T-helper 1 cell (primary cell): ENCODE measurements at regions not wholly inside any gene's neighbourhood (a gene's known extent, or its start where the extent isn't known, plus 50 kb on each side); places are given as distances from the start of the nearest gene placed in this dataset.

Experiments used
- DNase-seq, 5 donors: peaks; one replicate each; pipeline ENCODE4 v3.0.0-alpha.2; 2012 to 2020

- no peak for DNase-seq
Observed at GRCh38 chr3:174675406-174675805, 183.7 kb upstream of the NAALADL2 start.

- no peak for DNase-seq
Observed at GRCh38 chr3:174681784-174682183, 177.3 kb upstream of the NAALADL2 start.

GRCh38 chr3:174685796-174686195 is 173.3 kb upstream of the NAALADL2 start:
- no peak for DNase-seq

- no peak for DNase-seq
Observed at GRCh38 chr3:174697310-174697709, 161.8 kb upstream of the NAALADL2 start.

- DNase-seq: no peak
Observed at GRCh38 chr3:174700736-174701135, 158.4 kb upstream of the NAALADL2 start.

- DNase-seq: no peak
Observed at GRCh38 chr3:174710612-174711011, 148.5 kb upstream of the NAALADL2 start.

GRCh38 chr3:174715386-174715785 is 143.7 kb upstream of the NAALADL2 start:
- DNase-seq: no peak

- DNase-seq: no peak
Observed at GRCh38 chr3:174716956-174717505, 142.1 kb upstream of the NAALADL2 start.

GRCh38 chr3:174720717-174721116 is 138.4 kb upstream of the NAALADL2 start:
- no peak for DNase-seq

- DNase-seq: no peak
Observed at GRCh38 chr3:174725303-174725702, 133.8 kb upstream of the NAALADL2 start.

GRCh38 chr3:174737966-174738365 is 121.2 kb upstream of the NAALADL2 start:
- DNase-seq: no peak

GRCh38 chr3:174749143-174749542 is 110.0 kb upstream of the NAALADL2 start:
- no peak for DNase-seq

- no peak for DNase-seq
Observed at GRCh38 chr3:174755833-174756829, 103.0 kb upstream of the NAALADL2 start.

- DNase-seq: no peak
Observed at GRCh38 chr3:174758943-174759342, 100.2 kb upstream of the NAALADL2 start.

- no peak for DNase-seq
Observed at GRCh38 chr3:174767406-174767805, 91.7 kb upstream of the NAALADL2 start.

- no peak for DNase-seq
Observed at GRCh38 chr3:174767853-174768382, 91.2 kb upstream of the NAALADL2 start.

GRCh38 chr3:174769171-174769570 is 90.0 kb upstream of the NAALADL2 start:
- no peak for DNase-seq

- no peak for DNase-seq
Observed at GRCh38 chr3:174775603-174776002, 83.5 kb upstream of the NAALADL2 start.

GRCh38 chr3:174776123-174776522 is 83.0 kb upstream of the NAALADL2 start:
- no peak for DNase-seq

- DNase-seq: no peak
Observed at GRCh38 chr3:174776636-174777035, 82.5 kb upstream of the NAALADL2 start.

- no peak for DNase-seq
Observed at GRCh38 chr3:174777813-174778212, 81.3 kb upstream of the NAALADL2 start.

- no peak for DNase-seq
Observed at GRCh38 chr3:174783502-174783901, 75.6 kb upstream of the NAALADL2 start.

GRCh38 chr3:174784206-174784934 is 74.8 kb upstream of the NAALADL2 start:
- no peak for DNase-seq
